ENCODE measurements at regions not wholly inside any gene's neighbourhood (a gene's known extent, or its start where the extent isn't known, plus 50 kb on each side); places are given as distances from the start of the nearest gene placed in this dataset.

DNA sequence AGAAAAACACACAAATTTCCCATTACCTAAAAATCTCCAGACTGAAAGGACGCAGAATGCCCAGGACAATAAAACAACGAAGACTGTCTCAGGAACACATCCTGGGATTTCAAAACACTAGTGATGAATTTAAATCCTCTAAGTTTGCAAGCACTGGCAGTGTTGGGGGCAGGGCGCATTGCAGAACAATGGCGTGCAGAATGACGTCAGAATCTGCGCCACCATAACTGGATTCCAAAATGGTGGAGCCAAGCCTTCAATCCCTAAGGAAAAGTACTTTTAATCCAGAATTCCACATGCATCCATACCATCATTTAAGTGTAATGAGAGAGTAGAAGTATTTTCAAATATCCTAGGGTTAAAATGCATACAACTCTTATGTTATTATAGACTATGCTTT, 679.1 kb downstream of the TRIML1 start:
- H3K4me1 ChIP-seq (ENCODE audit: control insufficient read depth, insufficient read depth, low read length) = peaks cover 12% of the 10 kb centered on the region
- no peaks in the 10 kb centered on the region for H3K27me3 ChIP-seq (ENCODE audit: control insufficient read depth, insufficient read depth, low read length)
- no peak overlapping the region for H3K4me3 ChIP-seq (ENCODE audit: low read depth, low read length)
- H3K9me3 ChIP-seq (ENCODE audit: control insufficient read depth, insufficient read depth, low read depth, low read length) = no peaks in the 10 kb centered on the region
- no peak overlapping the region for H3K9ac ChIP-seq (ENCODE audit: low read length)
- no peak overlapping the region for H3K27ac ChIP-seq (ENCODE audit: low read depth, low read length)
- H3K36me3 ChIP-seq (ENCODE audit: control insufficient read depth, insufficient read depth, low read length) = no peaks in the 10 kb centered on the region

DNA sequence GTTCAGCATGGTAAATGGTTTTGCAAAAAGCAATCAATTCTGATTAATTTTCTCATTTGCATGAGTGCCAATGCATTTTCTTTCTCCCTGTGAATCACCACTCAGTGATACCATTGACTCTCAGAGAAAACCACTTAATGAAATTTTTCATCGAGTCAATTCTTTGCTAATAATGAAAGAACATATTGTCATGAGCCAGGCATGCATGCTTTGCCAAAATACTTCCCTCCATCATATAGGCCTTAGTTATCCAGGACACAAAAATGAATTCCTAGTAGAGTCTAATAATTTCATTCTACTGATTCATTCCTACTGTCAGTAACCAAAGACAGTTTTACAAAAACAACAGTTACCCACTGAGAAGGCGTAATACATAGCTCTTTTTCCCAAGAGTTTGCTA, 680.0 kb downstream of the TRIML1 start:
- Histone ChIP-seq H3K4me1 (ENCODE audit: control insufficient read depth, insufficient read depth, low read length) (peaks cover 12% of the 10 kb centered on the region), H3K9ac (ENCODE audit: low read length) (no peak overlapping the region), H3K36me3 (ENCODE audit: control insufficient read depth, insufficient read depth, low read length) (no peaks in the 10 kb centered on the region), H3K9me3 (ENCODE audit: control insufficient read depth, insufficient read depth, low read depth, low read length) (no peaks in the 10 kb centered on the region), H3K4me3 (ENCODE audit: low read depth, low read length) (no peak overlapping the region), H3K27me3 (ENCODE audit: control insufficient read depth, insufficient read depth, low read length) (no peaks in the 10 kb centered on the region), H3K27ac (ENCODE audit: low read depth, low read length) (no peak overlapping the region)

DNA sequence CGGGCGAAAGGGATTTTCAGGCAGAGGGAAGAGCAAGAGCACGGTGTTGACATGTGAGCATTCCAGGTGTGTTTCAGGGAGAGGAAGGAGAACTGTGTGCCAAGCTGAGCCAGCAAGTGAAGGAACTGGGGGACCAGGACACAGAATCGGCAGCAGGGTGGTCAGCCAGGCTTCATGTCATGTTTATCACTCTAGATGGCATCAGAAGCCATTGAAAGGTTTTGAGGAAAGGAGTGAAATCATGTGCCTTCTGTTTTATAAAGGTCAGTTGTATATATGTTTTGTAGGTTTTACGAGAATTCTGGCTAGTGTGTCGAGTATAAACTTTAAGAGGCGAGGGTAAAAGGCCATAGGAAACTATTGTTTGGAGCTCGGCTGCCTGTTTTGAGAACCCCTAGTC, 682.3 kb downstream of the TRIML1 start:
- Histone ChIP-seq H3K4me3 (ENCODE audit: low read depth, low read length) (no peak overlapping the region), H3K27me3 (ENCODE audit: control insufficient read depth, insufficient read depth, low read length) (no peaks in the 10 kb centered on the region), H3K9me3 (ENCODE audit: control insufficient read depth, insufficient read depth, low read depth, low read length) (no peaks in the 10 kb centered on the region), H3K36me3 (ENCODE audit: control insufficient read depth, insufficient read depth, low read length) (no peaks in the 10 kb centered on the region), H3K4me1 (ENCODE audit: control insufficient read depth, insufficient read depth, low read length) (peaks cover 12% of the 10 kb centered on the region), H3K27ac (ENCODE audit: low read depth, low read length) (no peak overlapping the region), H3K9ac (ENCODE audit: low read length) (no peak overlapping the region)

DNA sequence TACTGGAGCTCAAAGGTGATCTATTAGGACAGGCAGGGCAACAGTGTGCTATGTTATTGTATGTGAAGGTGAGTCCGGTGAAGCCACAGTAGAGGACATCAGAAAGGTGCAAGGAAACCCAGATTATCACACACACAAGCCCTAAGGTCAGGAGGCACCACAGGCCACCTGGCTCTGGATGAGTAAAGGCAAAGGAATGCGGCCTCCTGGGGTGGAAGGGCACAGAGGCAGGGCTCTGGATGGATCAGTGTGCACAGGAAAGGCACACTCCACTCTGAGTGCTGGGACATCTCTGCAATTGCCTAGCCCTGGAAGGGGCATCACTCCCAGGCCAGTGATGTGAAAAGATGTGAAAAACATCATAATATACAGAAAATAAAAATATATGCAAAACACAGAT, 683.5 kb downstream of the TRIML1 start:
- H3K9ac ChIP-seq (ENCODE audit: low read length) = no peak overlapping the region
- no peaks in the 10 kb centered on the region for H3K36me3 ChIP-seq (ENCODE audit: control insufficient read depth, insufficient read depth, low read length)
- peaks cover 12% of the 10 kb centered on the region for H3K4me1 ChIP-seq (ENCODE audit: control insufficient read depth, insufficient read depth, low read length)
- no peaks in the 10 kb centered on the region for H3K27me3 ChIP-seq (ENCODE audit: control insufficient read depth, insufficient read depth, low read length)
- H3K4me3 ChIP-seq (ENCODE audit: low read depth, low read length) = no peak overlapping the region
- no peaks in the 10 kb centered on the region for H3K9me3 ChIP-seq (ENCODE audit: control insufficient read depth, insufficient read depth, low read depth, low read length)
- H3K27ac ChIP-seq (ENCODE audit: low read depth, low read length) = peak overlapping the region; percentile 40; the same call in 1 of the 2 replicates

DNA sequence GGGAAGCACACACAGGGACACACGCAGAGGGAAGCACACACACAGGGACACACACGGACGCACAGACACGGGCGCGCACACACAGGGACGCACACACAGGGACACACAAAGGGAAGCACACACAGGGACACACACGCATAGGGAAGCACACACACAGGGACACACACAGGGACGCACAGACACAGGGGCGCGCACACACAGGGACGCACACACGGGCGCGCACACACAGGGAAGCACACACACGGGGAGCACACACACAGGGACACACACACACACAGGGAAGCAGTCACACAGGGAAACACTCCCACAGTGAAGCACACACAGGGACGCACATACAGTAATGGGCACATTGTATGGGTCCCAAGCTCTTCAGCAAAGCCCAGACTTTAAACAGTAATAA, 685.3 kb downstream of the TRIML1 start:
- Histone ChIP-seq H3K27me3 (ENCODE audit: control insufficient read depth, insufficient read depth, low read length) (no peaks in the 10 kb centered on the region), H3K9ac (ENCODE audit: low read length) (no peak overlapping the region), H3K9me3 (ENCODE audit: control insufficient read depth, insufficient read depth, low read depth, low read length) (no peaks in the 10 kb centered on the region), H3K4me1 (ENCODE audit: control insufficient read depth, insufficient read depth, low read length) (peaks cover 12% of the 10 kb centered on the region), H3K4me3 (ENCODE audit: low read depth, low read length) (no peak overlapping the region), H3K27ac (ENCODE audit: low read depth, low read length) (no peak overlapping the region), H3K36me3 (ENCODE audit: control insufficient read depth, insufficient read depth, low read length) (no peaks in the 10 kb centered on the region)

DNA sequence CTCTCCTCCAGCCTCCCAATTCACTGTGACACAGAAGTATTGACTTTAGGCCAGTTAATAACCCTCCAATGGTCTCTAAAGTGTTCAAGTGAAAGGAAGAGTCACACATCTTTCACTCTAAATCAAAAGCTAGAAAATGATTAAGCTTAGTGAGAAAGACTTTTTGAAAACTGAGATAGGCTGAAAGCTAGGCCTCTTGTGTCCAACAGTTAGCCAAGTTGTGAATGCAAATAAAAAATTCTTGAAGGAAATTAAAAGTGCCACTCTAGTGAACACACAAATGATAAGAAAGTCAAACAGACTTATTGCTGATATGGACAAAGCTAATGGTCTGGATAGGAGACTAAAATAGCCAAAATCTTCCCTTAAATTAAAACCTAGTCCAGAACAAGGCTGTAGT, 687.2 kb downstream of the TRIML1 start:
- H3K4me1 ChIP-seq (ENCODE audit: control insufficient read depth, insufficient read depth, low read length) = peaks cover 12% of the 10 kb centered on the region
- no peaks in the 10 kb centered on the region for H3K9me3 ChIP-seq (ENCODE audit: control insufficient read depth, insufficient read depth, low read depth, low read length)
- H3K9ac ChIP-seq (ENCODE audit: low read length) = no peak overlapping the region
- no peak overlapping the region for H3K27ac ChIP-seq (ENCODE audit: low read depth, low read length)
- H3K36me3 ChIP-seq (ENCODE audit: control insufficient read depth, insufficient read depth, low read length) = no peaks in the 10 kb centered on the region
- H3K4me3 ChIP-seq (ENCODE audit: low read depth, low read length) = no peak overlapping the region
- H3K27me3 ChIP-seq (ENCODE audit: control insufficient read depth, insufficient read depth, low read length) = no peaks in the 10 kb centered on the region

DNA sequence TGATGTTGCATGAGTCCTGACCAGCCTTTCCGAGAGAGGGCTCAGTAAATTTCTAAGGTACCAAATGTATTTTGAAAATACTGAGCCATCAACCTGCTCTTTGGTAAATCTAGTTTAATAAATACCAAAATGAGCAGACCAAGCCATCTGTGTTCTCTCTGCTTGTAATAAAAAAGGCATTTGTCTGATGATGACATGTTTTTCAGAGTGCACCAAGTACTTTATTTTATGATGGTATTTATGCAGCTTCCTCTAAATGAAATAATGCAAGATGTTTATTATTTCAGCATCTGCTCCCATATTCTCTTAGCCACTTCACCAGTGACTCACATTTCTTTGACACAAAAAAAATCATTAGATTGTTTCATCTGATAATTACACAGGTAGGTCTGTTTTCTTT, 700.5 kb downstream of the TRIML1 start:
- Histone ChIP-seq H3K9me3 (ENCODE audit: control insufficient read depth, insufficient read depth, low read depth, low read length) (no peaks in the 10 kb centered on the region), H3K27me3 (ENCODE audit: control insufficient read depth, insufficient read depth, low read length) (no peaks in the 10 kb centered on the region)

DNA sequence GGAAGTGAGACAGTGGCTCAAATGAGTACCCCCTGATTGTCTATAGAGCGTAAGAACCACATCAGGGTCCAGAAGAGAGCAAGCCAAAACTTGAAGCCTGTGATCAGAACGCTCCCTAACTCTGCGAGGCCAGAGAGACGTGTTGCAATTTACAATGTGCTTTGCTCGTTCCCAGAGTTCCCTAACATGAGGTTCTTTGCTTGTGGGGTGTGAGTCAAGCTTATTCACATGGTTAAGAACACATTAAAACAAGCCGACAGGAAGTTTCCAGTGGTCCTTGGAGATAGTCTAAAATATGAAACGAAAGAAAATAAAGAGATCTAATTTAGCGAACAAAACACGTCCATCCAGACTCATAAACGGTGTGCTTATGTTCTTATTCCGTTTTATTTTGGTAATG, 702.3 kb downstream of the TRIML1 start:
- no peaks in the 10 kb centered on the region for H3K36me3 ChIP-seq (ENCODE audit: control insufficient read depth, insufficient read depth, low read length)
- no peaks in the 10 kb centered on the region for H3K9me3 ChIP-seq (ENCODE audit: control insufficient read depth, insufficient read depth, low read depth, low read length)
- no peak overlapping the region for H3K4me3 ChIP-seq (ENCODE audit: low read depth, low read length)
- H3K27me3 ChIP-seq (ENCODE audit: control insufficient read depth, insufficient read depth, low read length) = no peaks in the 10 kb centered on the region
- no peak overlapping the region for H3K27ac ChIP-seq (ENCODE audit: low read depth, low read length)
- no peak overlapping the region for H3K9ac ChIP-seq (ENCODE audit: low read length)
- H3K4me1 ChIP-seq (ENCODE audit: control insufficient read depth, insufficient read depth, low read length) = peaks cover 5% of the 10 kb centered on the region; the same call in 1 of the 2 replicates

More for the DNA sequence above, 700.5 kb downstream of the TRIML1 start:
- H3K9ac ChIP-seq (ENCODE audit: low read length) = no peak overlapping the region
- H3K27ac ChIP-seq (ENCODE audit: low read depth, low read length) = no peak overlapping the region
- H3K4me1 ChIP-seq (ENCODE audit: control insufficient read depth, insufficient read depth, low read length) = no peaks in the 10 kb centered on the region
- H3K36me3 ChIP-seq (ENCODE audit: control insufficient read depth, insufficient read depth, low read length) = no peaks in the 10 kb centered on the region
- H3K4me3 ChIP-seq (ENCODE audit: low read depth, low read length) = no peak overlapping the region

DNA sequence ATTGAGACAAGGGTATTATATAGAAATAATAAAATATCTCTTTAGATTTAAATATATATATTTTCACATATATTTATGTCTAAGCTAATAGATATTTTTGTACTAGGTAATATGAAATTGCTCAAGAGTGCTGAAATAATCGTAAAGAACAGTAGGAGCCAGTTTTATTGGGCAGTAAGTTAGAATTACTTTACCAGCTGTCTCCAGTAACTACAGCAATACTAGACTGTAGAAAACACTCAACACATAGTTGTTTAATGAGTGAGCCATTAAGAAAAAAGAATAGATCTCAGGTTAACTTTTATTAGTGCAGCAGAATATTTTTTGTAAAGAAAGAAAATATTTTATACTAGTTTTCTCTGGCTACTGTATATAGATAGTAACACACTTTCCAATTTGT, 715.2 kb downstream of the TRIML1 start:
- no peak overlapping the region for H3K9ac ChIP-seq (ENCODE audit: low read length)
- H3K36me3 ChIP-seq (ENCODE audit: control insufficient read depth, insufficient read depth, low read length) = no peaks in the 10 kb centered on the region
- H3K27me3 ChIP-seq (ENCODE audit: control insufficient read depth, insufficient read depth, low read length) = no peaks in the 10 kb centered on the region
- no peak overlapping the region for H3K4me3 ChIP-seq (ENCODE audit: low read depth, low read length)
- H3K9me3 ChIP-seq (ENCODE audit: control insufficient read depth, insufficient read depth, low read depth, low read length) = peaks cover 29% of the 10 kb centered on the region
- H3K4me1 ChIP-seq (ENCODE audit: control insufficient read depth, insufficient read depth, low read length) = no peaks in the 10 kb centered on the region
- no peak overlapping the region for H3K27ac ChIP-seq (ENCODE audit: low read depth, low read length)

DNA sequence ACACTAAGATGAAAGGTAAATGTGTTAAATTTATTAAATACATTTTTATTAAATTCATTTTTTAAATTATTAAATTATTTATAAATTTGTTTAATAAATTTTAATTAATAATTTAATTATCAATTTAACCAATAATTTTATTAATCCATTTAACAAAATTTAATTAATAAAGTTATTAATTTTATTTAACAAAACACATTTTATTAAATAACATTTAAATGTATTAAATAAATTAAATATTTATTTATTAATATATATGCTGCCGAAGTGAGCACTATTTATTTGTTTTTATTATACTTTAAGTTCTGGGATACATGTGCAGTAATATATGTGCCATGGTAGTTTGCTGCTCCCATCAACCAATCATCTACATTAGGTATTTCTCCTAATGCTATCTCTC, 719.5 kb downstream of the TRIML1 start:
- no peak overlapping the region for H3K27ac ChIP-seq (ENCODE audit: low read depth, low read length)
- H3K4me1 ChIP-seq (ENCODE audit: control insufficient read depth, insufficient read depth, low read length) = no peaks in the 10 kb centered on the region
- no peak overlapping the region for H3K4me3 ChIP-seq (ENCODE audit: low read depth, low read length)
- H3K27me3 ChIP-seq (ENCODE audit: control insufficient read depth, insufficient read depth, low read length) = no peaks in the 10 kb centered on the region
- no peak overlapping the region for H3K9ac ChIP-seq (ENCODE audit: low read length)
- no peaks in the 10 kb centered on the region for H3K36me3 ChIP-seq (ENCODE audit: control insufficient read depth, insufficient read depth, low read length)
- peaks cover 4% of the 10 kb centered on the region; the same call in 1 of the 2 replicates for H3K9me3 ChIP-seq (ENCODE audit: control insufficient read depth, insufficient read depth, low read depth, low read length)

DNA sequence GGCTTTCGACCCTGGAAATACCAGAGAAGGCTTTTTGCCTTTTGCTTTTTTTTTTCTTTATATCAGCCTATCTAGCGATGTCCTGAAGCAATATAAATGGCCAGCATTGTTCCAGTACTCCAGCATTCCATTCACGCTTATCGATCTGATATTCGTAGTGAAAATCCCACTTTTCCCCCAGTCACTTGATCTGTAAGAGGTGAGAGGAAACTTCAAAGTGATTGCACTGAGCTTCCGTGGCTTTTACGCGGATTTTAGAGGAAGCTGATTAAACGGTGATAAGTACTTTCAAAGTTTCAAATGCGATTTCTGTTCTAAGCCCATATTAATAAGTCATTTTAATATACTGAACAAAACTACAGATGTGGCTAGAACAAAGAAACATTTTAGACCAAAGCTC, 725.5 kb downstream of the TRIML1 start:
- no peaks in the 10 kb centered on the region for H3K9me3 ChIP-seq (ENCODE audit: control insufficient read depth, insufficient read depth, low read depth, low read length)

DNA sequence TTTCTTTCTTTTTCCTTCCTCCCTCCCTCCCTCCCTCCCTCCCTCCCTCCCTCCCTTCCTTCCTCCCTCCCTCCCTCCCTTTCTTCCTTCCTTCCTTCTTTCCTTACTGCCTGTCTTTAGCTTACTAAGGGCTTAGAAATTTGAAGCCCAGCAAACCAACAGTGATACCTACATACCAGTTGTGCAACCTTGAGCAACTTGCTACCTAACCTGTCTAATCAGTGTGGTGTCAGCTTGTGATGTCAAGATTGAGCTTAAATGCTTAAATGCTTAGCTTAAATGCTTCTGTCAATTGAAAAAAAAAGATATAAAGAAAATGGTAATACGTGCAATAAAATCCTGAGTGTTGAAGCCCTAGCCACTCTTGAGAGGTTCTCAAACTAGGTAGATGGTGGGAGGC, 728.6 kb downstream of the TRIML1 start:
- Histone ChIP-seq H3K4me3 (ENCODE audit: low read depth, low read length) (no peak overlapping the region), H3K9ac (ENCODE audit: low read length) (no peak overlapping the region), H3K27me3 (ENCODE audit: control insufficient read depth, insufficient read depth, low read length) (no peaks in the 10 kb centered on the region), H3K4me1 (ENCODE audit: control insufficient read depth, insufficient read depth, low read length) (no peaks in the 10 kb centered on the region), H3K27ac (ENCODE audit: low read depth, low read length) (no peak overlapping the region), H3K36me3 (ENCODE audit: control insufficient read depth, insufficient read depth, low read length) (no peaks in the 10 kb centered on the region), H3K9me3 (ENCODE audit: control insufficient read depth, insufficient read depth, low read depth, low read length) (no peaks in the 10 kb centered on the region)

More for the DNA sequence above, 725.5 kb downstream of the TRIML1 start:
- Histone ChIP-seq H3K9ac (ENCODE audit: low read length) (no peak overlapping the region), H3K27me3 (ENCODE audit: control insufficient read depth, insufficient read depth, low read length) (no peaks in the 10 kb centered on the region), H3K36me3 (ENCODE audit: control insufficient read depth, insufficient read depth, low read length) (no peaks in the 10 kb centered on the region), H3K27ac (ENCODE audit: low read depth, low read length) (no peak overlapping the region), H3K4me1 (ENCODE audit: control insufficient read depth, insufficient read depth, low read length) (no peaks in the 10 kb centered on the region), H3K4me3 (ENCODE audit: low read depth, low read length) (no peak overlapping the region)
